IMR-90 (cell line): ENCODE measurements at regions not wholly inside any gene's neighbourhood (a gene's known extent, or its start where the extent isn't known, plus 50 kb on each side); places are given as distances from the start of the nearest gene placed in this dataset.

ENCODE experiments used
- ATAC-seq: fragments of 200-7000 bp; cut with Tn5 transposase; 2 replicates; pipeline ENCODE4 v1.9.1; 2020; ENCODE audit warnings: low read depth, mild to moderate bottlenecking, moderate library complexity
- BruUV-seq: library from RNA; stranded (reverse); fragments of 400-500 nt; replicated peaks from 2 replicates; lab custom pipeline; 2021; lab: Mats Ljungman, UMichigan
- CTCF ChIA-PET: fragments of 300-600 bp; formaldehyde crosslinking; extraction: SDS; loops from one replicate; lab custom pipeline; 2021; ENCODE audit warnings: antibody characterized with exemption; lab: Yijun Ruan, JAX
- POLR2A ChIA-PET: fragments of 300-600 bp; sonication (Branson Sonifier 250); formaldehyde crosslinking; loops from one replicate; lab custom pipeline; 2022; ENCODE audit warnings: antibody characterized with exemption; ENCODE audit not compliant: unreplicated experiment; lab: Charles Lee
- DNase-seq: peaks from one replicate; pipeline ENCODE4 v3.0.0; 2013
- H2AFZ ChIP-seq: replicated peaks from 2 replicates; pipeline ENCODE3; 2013; ENCODE audit warnings: low read length, mild to moderate bottlenecking; ENCODE audit not compliant: poor library complexity
- H2AK5ac ChIP-seq: 2 replicates; pipeline ENCODE4 v1.6.1; 2013; ENCODE audit warnings: low read depth, low read length, inconsistent platforms
- H2AK9ac ChIP-seq: replicated peaks from 2 replicates; pipeline ENCODE3; 2013; ENCODE audit warnings: mild to moderate bottlenecking, low read depth, low read length, moderate library complexity; ENCODE audit not compliant: poor library complexity
- H2BK120ac ChIP-seq: 2 replicates; pipeline ENCODE4 v1.6.1; 2013; ENCODE audit warnings: low read depth, low read length, inconsistent platforms
- H2BK15ac ChIP-seq: 3 replicates; pipeline ENCODE4 v1.6.1; 2013; ENCODE audit warnings: low read depth, low read length, inconsistent platforms
- H2BK20ac ChIP-seq: 2 replicates; pipeline ENCODE4 v1.6.1; 2013; ENCODE audit warnings: low read depth, mild to moderate bottlenecking, inconsistent platforms, low read length, moderate library complexity
- H2BK5ac ChIP-seq: 2 replicates; pipeline ENCODE4 v1.6.1; 2013; ENCODE audit warnings: mild to moderate bottlenecking, low read depth, low read length, inconsistent platforms; ENCODE audit not compliant: poor library complexity, severe bottlenecking
- H3K14ac ChIP-seq: replicated peaks from 2 replicates; pipeline ENCODE4 v1.6.1; 2013; ENCODE audit warnings: low read depth, low read length, inconsistent platforms
- H3K18ac ChIP-seq: 2 replicates; pipeline ENCODE4 v1.6.1; 2013; ENCODE audit warnings: low read depth, low read length, control low read depth
- H3K23ac ChIP-seq: 2 replicates; pipeline ENCODE4 v1.6.1; 2013; ENCODE audit warnings: low read depth, low read length, inconsistent platforms
- H3K27ac ChIP-seq: 2 replicates; pipeline ENCODE4 v1.5.1; 2013; ENCODE audit warnings: mild to moderate bottlenecking, control low read depth, low read length; ENCODE audit not compliant: insufficient read depth
- H3K27me3 ChIP-seq: 2 replicates; pipeline ENCODE4 v1.6.1; 2013; ENCODE audit warnings: low read length; ENCODE audit not compliant: control insufficient read depth, insufficient read depth
- H3K36me3 ChIP-seq: 2 replicates; pipeline ENCODE4 v1.6.1; 2013; ENCODE audit warnings: low read length, mixed read lengths; ENCODE audit not compliant: control insufficient read depth, insufficient read depth
- H3K4ac ChIP-seq: 2 replicates; pipeline ENCODE4 v1.6.1; 2013; ENCODE audit warnings: low read depth, low read length, inconsistent platforms
- H3K4me1 ChIP-seq: 2 replicates; pipeline ENCODE4 v1.6.1; 2013; ENCODE audit warnings: low read length, mixed read lengths; ENCODE audit not compliant: control insufficient read depth, insufficient read depth
- H3K4me2 ChIP-seq: 2 replicates; pipeline ENCODE4 v1.6.1; 2013; ENCODE audit warnings: low read depth, mild to moderate bottlenecking, control low read depth, low read length, moderate library complexity
- H3K4me3 ChIP-seq: 2 replicates; pipeline ENCODE4 v1.5.1; 2013; ENCODE audit warnings: low read depth, mild to moderate bottlenecking, control low read depth, low read length, moderate library complexity; ENCODE audit not compliant: insufficient read depth
- H3K56ac ChIP-seq: 2 replicates; pipeline ENCODE4 v1.6.1; 2013; ENCODE audit warnings: low read length, inconsistent platforms; ENCODE audit not compliant: insufficient read depth; ENCODE audit errors: extremely low read depth
- H3K79me1 ChIP-seq, 2 experiments: 2 replicates each; pipeline ENCODE4 v1.6.1; 2013; ENCODE audit warnings: low read length in 2 of 2, inconsistent platforms in 1 of 2, low read depth in 1 of 2
- H3K9ac ChIP-seq: 2 replicates; pipeline ENCODE4 v1.6.1; 2013; ENCODE audit warnings: low read depth, low read length, control low read depth
- H3K9me1 ChIP-seq: 2 replicates; pipeline ENCODE4 v1.6.1; 2013; ENCODE audit warnings: low read length, inconsistent platforms; ENCODE audit not compliant: insufficient read depth
- H3K9me3 ChIP-seq: 2 replicates; pipeline ENCODE4 v1.6.1; 2013; ENCODE audit warnings: low read length; ENCODE audit not compliant: control insufficient read depth, insufficient read depth
- H4K20me1 ChIP-seq: 2 replicates; pipeline ENCODE4 v1.6.1; 2013; ENCODE audit warnings: low read length, inconsistent platforms; ENCODE audit not compliant: insufficient read depth
- H4K5ac ChIP-seq: 2 replicates; pipeline ENCODE4 v1.6.1; 2013; ENCODE audit warnings: mild to moderate bottlenecking, low read depth, low read length, control low read depth
- H4K8ac ChIP-seq, 2 experiments: 2 replicates each; pipeline ENCODE4 v1.6.1; 2013; ENCODE audit warnings: low read depth in 2 of 2, low read length in 2 of 2, control low read depth in 1 of 2, inconsistent platforms in 1 of 2
- H4K91ac ChIP-seq: 2 replicates; pipeline ENCODE4 v1.6.1; 2013; ENCODE audit warnings: low read depth, low read length, inconsistent platforms; ENCODE audit not compliant: insufficient read depth
- BHLHE40 ChIP-seq: fragments of 150-350 bp; IDR thresholded peaks from 2 replicates; pipeline ENCODE4 v1.6.1; 2016; ENCODE audit warnings: mild to moderate bottlenecking, low read depth, low read length
- MAFK ChIP-seq: IDR thresholded peaks from 2 replicates; pipeline ENCODE4 v1.6.1; 2012; ENCODE audit warnings: low read depth, low read length, improper control_type of control experiment
- NFE2L2 ChIP-seq: fragments of 150-350 bp; IDR thresholded peaks from 2 replicates; pipeline ENCODE4 v1.6.1; 2016; ENCODE audit warnings: low read depth, mild to moderate bottlenecking, low read length
- POLR2A ChIP-seq: IDR thresholded peaks from 2 replicates; pipeline ENCODE4 v1.6.1; 2012; ENCODE audit warnings: mild to moderate bottlenecking, low read depth, low read length
- RAD21 ChIP-seq: IDR thresholded peaks from 2 replicates; pipeline ENCODE4 v1.6.1; 2012; ENCODE audit warnings: low read length, improper control_type of control experiment
- RCOR1 ChIP-seq: IDR thresholded peaks from 2 replicates; pipeline ENCODE4 v1.6.1; 2012; ENCODE audit warnings: mild to moderate bottlenecking, low read length, improper control_type of control experiment; ENCODE audit not compliant: insufficient replicate concordance
- RFX5 ChIP-seq: IDR thresholded peaks from 2 replicates; pipeline ENCODE4 v1.8.0; 2012; ENCODE audit warnings: low read depth, mild to moderate bottlenecking, low read length, moderate library complexity
- SMC3 ChIP-seq: fragments of 150-350 bp; IDR thresholded peaks from 2 replicates; pipeline ENCODE4 v1.6.1; 2016; ENCODE audit warnings: low read depth, mild to moderate bottlenecking, antibody characterized with exemption, low read length, moderate library complexity
- USF2 ChIP-seq: fragments of 150-350 bp; IDR thresholded peaks from 2 replicates; pipeline ENCODE4 v1.6.1; 2017; ENCODE audit warnings: mild to moderate bottlenecking, antibody characterized with exemption, low read length, low read depth
- dilution Hi-C: fragments of 300-500 bp; cut with HindIII; formaldehyde crosslinking; loops from one replicate; pipeline ENCODE4 v1.14.3; 2018; ENCODE audit warnings: low sequenced_read_pairs; ENCODE audit not compliant: unreplicated experiment
- in situ Hi-C: fragments of 300-500 bp; cut with MboI; formaldehyde crosslinking; loops from 3 replicates; pipeline ENCODE4 v1.14.3; 2019; ENCODE audit warnings: low sequenced_read_pairs, inconsistent platforms, mixed read lengths
- intact Hi-C: fragments of 100-400 bp; cut with micrococcal nuclease; formaldehyde crosslinking; loops from 2 replicates; pipeline ENCODE4 v1.10.0; 2022

DNA sequence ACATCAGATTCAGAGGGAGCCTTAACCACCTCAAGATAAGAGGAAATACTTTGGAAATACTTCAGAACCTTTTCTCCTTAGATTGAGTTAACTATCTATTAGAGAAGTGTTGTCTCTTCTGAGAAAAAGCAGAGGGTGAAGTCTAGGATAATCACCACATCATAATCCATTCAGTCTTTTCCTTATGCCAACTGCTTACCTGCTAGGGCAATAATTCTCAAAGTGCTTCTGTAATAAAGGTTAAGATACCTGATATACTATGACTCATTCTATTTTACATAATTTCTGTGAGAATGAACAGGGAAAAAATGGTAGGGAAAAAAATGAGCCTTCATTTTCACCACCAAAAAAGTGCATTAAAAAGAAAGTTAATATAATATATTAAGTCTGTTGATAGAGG, 70.1 kb upstream of the LOC128125822 start:
- Histone ChIP-seq H3K4ac (no peak overlapping the region), H3K79me1 (no peaks in the 10 kb centered on the region), H3K18ac (no peak overlapping the region), H4K5ac (no peak overlapping the region), H4K8ac (no peak overlapping the region), H3K23ac (no peak overlapping the region), H2BK120ac (no peak overlapping the region), H3K14ac (no peak overlapping the region), H4K20me1 (no peaks in the 10 kb centered on the region), H3K27me3 (no peaks in the 10 kb centered on the region; the same call in 1 of the 2 replicates), H2AK5ac (no peak overlapping the region), H3K9ac (no peak overlapping the region), H3K27ac (no peak overlapping the region), H3K36me3 (no peaks in the 10 kb centered on the region), H3K9me3 (no peaks in the 10 kb centered on the region), H2BK5ac (no peak overlapping the region), H3K4me3 (no peak overlapping the region), H2BK15ac (no peak overlapping the region), H3K56ac (no peak overlapping the region), H4K91ac (no peak overlapping the region), H3K9me1 (no peaks in the 10 kb centered on the region), H2AK9ac (no peak overlapping the region), H2AFZ (no peak overlapping the region), H3K4me2 (no peak overlapping the region), H3K4me1 (no peaks in the 10 kb centered on the region), H2BK20ac (no peak overlapping the region)
- intact Hi-C loops: no loop called here
- in situ Hi-C loops: no loop called here
- DNase-seq (no peak), ATAC-seq (no peak)
- dilution Hi-C loops: no loop called here
- BruUV-seq: no TSS peak
- ChIA-PET CTCF (no interaction called here), POLR2A (no interaction called here)
- TF ChIP-seq USF2 (no peak), NFE2L2 (no peak), RFX5 (no peak), POLR2A (no peak), SMC3 (no peak), BHLHE40 (no peak), MAFK (no peak), RCOR1 (no peak), RAD21 (no peak)
